Keratinocyte (primary cell): ENCODE measurements at regions not wholly inside any gene's neighbourhood (a gene's known extent, or its start where the extent isn't known, plus 50 kb on each side); places are given as distances from the start of the nearest gene placed in this dataset.

ENCODE experiments used
- CTCF ChIP-seq, 3 experiments: IDR thresholded peaks in 1 of 3; conservative IDR thresholded peaks in 1 of 3; optimal IDR thresholded peaks in 1 of 3; 2 replicates in 2 of 3; 3 replicates in 1 of 3; pipeline versions ENCODE3 to v1.5.1; 2011; ENCODE audit warnings: low read length in 3 of 3, mild to moderate bottlenecking in 3 of 3, moderate library complexity in 2 of 3, control low read depth in 1 of 3, inconsistent platforms in 1 of 3; ENCODE audit not compliant: insufficient read depth in 2 of 3; ENCODE audit errors: extremely low read depth in 1 of 3
- EZH2 ChIP-seq: IDR thresholded peaks from one replicate; pipeline ENCODE4 v1.6.1; 2012; ENCODE audit warnings: inconsistent platforms, mild to moderate bottlenecking, low read length, moderate library complexity

GRCh38 chr4:38222892-38223291, 262.7 kb downstream of the PTTG2 start:
- no peak for TF ChIP-seq CTCF (optimal IDR thresholded peaks at IDR 0.05 in 1 of 3, IDR thresholded peaks at IDR 0.05 in 1 of 3, conservative IDR thresholded peaks at IDR 0.05 in 1 of 3; ENCODE audit: extremely low read depth in 1 of 3, insufficient read depth in 2 of 3, low read length in 3 of 3)
- TF ChIP-seq EZH2: no peak
